AML-193 (cell line): ENCODE measurements at regions not wholly inside any gene's neighbourhood (a gene's known extent, or its start where the extent isn't known, plus 50 kb on each side); places are given as distances from the start of the nearest gene placed in this dataset.

ENCODE experiments used
- DNase-seq, 2 experiments: peaks; one replicate each; lab custom pipeline; 2025; lab: John Stamatoyannopoulos, UW

- DNase-seq: no peak
Observed at GRCh38 chr10:56606202-56606601, 245.1 kb upstream of the ZWINT start.

GRCh38 chr10:56605051-56605450 is 244.0 kb upstream of the ZWINT start:
- DNase-seq: no peak

- no peak for DNase-seq
Observed at GRCh38 chr10:56604624-56605023, 243.6 kb upstream of the ZWINT start.

- no peak for DNase-seq
Observed at GRCh38 chr10:56599201-56599600, 238.1 kb upstream of the ZWINT start.

GRCh38 chr10:56596257-56596656 is 235.2 kb upstream of the ZWINT start:
- DNase-seq: no peak

GRCh38 chr10:56593120-56593519 is 232.1 kb upstream of the ZWINT start:
- no peak for DNase-seq

- DNase-seq: no peak
Observed at GRCh38 chr10:56586461-56586891, 225.4 kb upstream of the ZWINT start.

GRCh38 chr10:56585447-56586171 is 224.6 kb upstream of the ZWINT start:
- DNase-seq: no peak

- DNase-seq: no peak
Observed at GRCh38 chr10:56583316-56583715, 222.3 kb upstream of the ZWINT start.

GRCh38 chr10:56567580-56567979 is 206.5 kb upstream of the ZWINT start:
- DNase-seq: no peak

GRCh38 chr10:56561336-56561735 is 200.3 kb upstream of the ZWINT start:
- DNase-seq: no peak

DNA sequence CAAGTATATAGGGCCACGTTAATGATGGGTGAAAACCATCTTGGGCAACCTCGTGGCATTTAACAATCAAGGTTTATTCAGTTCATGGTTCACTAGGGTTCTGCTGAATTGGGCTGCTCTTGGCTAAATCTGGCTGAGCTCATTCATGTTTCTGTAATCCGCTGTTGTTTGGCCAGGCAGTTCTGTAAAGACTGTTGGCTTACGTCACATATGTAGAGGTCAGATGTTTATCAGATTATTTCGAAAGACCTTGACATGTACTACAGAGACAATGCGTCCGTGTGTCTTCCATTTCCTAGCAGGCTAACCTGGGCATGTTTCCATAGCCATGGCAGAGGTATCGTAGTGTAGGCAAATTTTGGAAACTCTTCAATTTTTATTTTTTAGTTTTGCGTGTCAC is 190.0 kb upstream of the ZWINT start:
- no peak for DNase-seq

- no peak for DNase-seq
Observed at GRCh38 chr10:56547163-56547562, 186.1 kb upstream of the ZWINT start.

- no peak for DNase-seq
Observed at GRCh38 chr10:56537984-56538383, 176.9 kb upstream of the ZWINT start.

DNA sequence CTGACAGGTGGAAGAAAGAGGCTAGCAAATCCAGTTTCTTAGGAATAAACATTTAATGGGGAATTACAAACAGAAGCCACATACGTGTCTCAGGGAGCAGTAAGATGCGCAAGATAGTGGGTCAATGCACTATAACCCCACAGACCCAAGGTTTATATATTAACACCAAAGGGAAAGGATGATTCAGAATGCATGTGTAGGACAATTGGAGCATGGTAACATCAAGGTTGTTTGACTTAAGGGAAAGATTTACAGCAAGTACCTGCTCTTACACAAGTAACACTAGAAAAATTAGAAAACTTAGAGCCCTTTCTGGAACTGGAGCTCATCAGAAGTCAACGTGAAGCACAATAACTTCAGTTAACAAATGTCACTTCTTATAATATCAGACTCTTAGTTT is 161.1 kb upstream of the ZWINT start:
- DNase-seq: no peak

DNA sequence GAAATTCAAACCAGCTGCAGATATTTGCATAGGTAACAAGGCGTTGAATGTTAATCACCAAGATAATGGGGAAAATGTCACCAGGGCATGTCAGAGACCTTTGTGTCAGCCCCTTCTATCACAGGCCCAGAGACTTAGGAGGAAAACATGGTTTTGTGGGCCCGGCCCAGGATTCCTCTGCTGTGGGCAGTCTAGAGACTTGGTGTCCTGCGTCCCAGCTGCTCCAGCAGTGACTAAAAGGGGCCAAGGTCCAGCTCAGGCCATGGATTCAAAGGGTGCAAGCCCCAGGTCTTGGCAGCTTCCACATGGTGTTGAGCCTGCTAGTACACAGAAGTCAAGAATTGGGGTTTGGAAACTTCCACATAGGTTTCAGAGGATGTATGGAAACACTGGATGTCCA is 147.5 kb upstream of the ZWINT start:
- no peak for DNase-seq

DNA sequence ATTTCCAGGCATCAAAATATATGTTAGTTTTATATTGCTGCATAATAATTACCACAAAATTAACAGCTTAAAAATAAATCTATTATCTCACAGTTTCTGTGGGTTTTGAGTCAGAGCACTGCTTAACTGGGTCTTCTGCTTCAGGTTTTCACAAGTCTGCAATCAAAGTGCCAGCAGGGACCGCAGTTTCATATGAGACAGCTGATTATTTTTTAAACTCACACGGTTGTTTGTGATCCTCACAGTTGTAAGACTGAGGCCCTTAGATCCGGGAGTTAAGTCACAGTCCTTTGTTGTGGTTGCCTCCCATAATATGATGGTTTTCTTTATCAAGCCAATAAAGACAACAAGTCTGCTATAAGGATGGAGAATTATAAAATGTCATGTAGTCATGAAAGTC is 146.0 kb upstream of the ZWINT start:
- DNase-seq: no peak

GRCh38 chr10:56505555-56505954 is 144.5 kb upstream of the ZWINT start:
- DNase-seq: no peak

GRCh38 chr10:56496186-56496486 is 135.1 kb upstream of the ZWINT start:
- DNase-seq: no peak

DNA sequence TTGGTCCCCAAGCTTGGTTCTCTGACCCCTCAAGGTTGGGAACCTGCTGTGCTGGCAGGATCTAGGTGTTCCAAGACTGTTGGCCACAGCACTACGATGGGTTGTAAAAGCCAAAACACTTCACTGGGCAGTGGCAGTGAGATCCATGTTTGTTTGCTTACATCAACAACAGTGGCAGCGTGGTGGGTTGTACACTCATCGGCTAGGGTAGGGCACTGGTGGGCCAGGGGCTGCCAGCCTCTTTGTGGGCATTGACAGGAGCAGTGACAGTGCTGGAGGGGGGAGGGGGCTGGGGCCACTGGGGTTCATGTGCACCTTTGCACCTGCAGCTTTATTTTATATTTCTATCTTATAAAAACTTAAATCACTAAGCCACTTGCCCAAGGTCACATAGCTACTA is 126.7 kb upstream of the ZWINT start:
- no peak for DNase-seq

DNA sequence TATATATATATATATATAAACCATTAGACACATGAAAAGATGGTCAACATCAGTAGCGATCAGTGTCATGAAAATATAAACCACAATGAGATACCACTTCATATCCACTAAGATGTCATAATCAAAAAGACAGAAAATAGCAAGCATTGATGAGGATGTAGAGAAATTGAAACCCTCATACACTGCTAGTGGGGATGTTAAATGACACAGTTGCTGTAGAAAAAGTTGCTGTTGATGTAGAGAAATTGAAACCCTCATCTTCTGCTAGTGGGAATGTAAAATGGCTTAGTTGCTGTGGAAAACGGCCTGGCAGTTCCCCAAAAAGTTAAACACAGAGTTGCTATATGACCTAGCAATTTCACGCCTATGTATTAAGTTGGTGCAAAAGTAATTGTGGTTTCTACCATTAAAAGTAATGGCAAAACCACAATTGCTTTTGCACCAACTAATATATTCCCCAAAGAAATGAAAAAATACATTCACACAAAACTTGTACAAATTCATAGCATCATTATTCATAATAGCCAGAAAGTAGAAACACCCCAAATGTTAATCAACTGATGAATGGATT is 120.5 kb upstream of the ZWINT start:
- DNase-seq: no peak

- DNase-seq: no peak
Observed at GRCh38 chr10:56472978-56473377, 111.9 kb upstream of the ZWINT start.

- DNase-seq: no peak
Observed at GRCh38 chr10:56470701-56471100, 109.6 kb upstream of the ZWINT start.

DNA sequence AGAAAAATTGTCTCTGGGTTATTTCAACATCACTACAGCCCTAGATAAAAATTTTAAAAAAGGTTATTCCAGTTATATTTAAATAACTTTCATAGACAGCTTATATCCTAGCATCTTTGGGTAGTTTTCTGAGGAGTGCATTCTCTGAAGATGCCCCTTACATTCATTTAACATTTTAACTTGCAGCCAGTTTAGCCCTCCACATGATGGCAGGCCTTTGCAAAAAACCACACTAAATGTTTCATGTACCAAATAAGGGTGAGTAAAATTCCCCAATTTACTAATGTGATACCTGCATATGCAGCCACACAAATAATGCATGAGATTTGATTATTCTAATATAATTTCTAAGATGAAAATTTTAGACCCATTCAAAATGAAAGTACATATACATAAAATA is 108.4 kb upstream of the ZWINT start:
- DNase-seq: no peak
